HG02623 (cell line): ENCODE measurements at regions not wholly inside any gene's neighbourhood (a gene's known extent, or its start where the extent isn't known, plus 50 kb on each side); places are given as distances from the start of the nearest gene placed in this dataset.
"Not testable (repeated sequence)": the region's sequence is repeated elsewhere in the genome, so short reads cannot be mapped to it uniquely, and the experiment has no call there.

ENCODE experiments used
- ATAC-seq: cut with Tn5 transposase; IDR thresholded peaks from one replicate; pipeline ENCODE4 v1.9.1; 2021; ENCODE audit warnings: moderate library complexity; ENCODE audit not compliant: unreplicated experiment

GRCh38 chr11:27244900-27245299, 118.1 kb downstream of the CCDC34 start:
- no peak for ATAC-seq

- no peak for ATAC-seq
Observed at GRCh38 chr11:27242591-27242990, 120.4 kb downstream of the CCDC34 start.

- ATAC-seq: no peak
Observed at GRCh38 chr11:27241311-27242122, 121.5 kb downstream of the CCDC34 start.

GRCh38 chr11:27239305-27239942, 123.6 kb downstream of the CCDC34 start:
- no peak for ATAC-seq

GRCh38 chr11:27238811-27239210, 124.2 kb downstream of the CCDC34 start:
- no peak for ATAC-seq

- no peak for ATAC-seq
Observed at GRCh38 chr11:27237643-27238042, 125.4 kb downstream of the CCDC34 start.

- ATAC-seq: no peak
Observed at GRCh38 chr11:27234961-27235360, 128.1 kb downstream of the CCDC34 start.

GRCh38 chr11:27234043-27234668, 128.9 kb downstream of the CCDC34 start:
- ATAC-seq: peak; percentile 94

GRCh38 chr11:27233654-27234042, 129.4 kb downstream of the CCDC34 start:
- ATAC-seq: peak; percentile 9

GRCh38 chr11:27231530-27231929, 131.5 kb downstream of the CCDC34 start:
- ATAC-seq: no peak

- no peak for ATAC-seq
Observed at GRCh38 chr11:27230192-27230572, 132.8 kb downstream of the CCDC34 start.

GRCh38 chr11:27229511-27230191, 133.4 kb downstream of the CCDC34 start:
- ATAC-seq: no peak

GRCh38 chr11:27228906-27229290, 134.1 kb downstream of the CCDC34 start:
- ATAC-seq: no peak

GRCh38 chr11:27228232-27228905, 134.6 kb downstream of the CCDC34 start:
- ATAC-seq: no peak

GRCh38 chr11:27227736-27228135, 135.3 kb downstream of the CCDC34 start:
- ATAC-seq: no peak

GRCh38 chr11:27219487-27220039, 143.5 kb downstream of the CCDC34 start:
- ATAC-seq: not testable (repeated sequence)

GRCh38 chr11:27218421-27219038, 144.5 kb downstream of the CCDC34 start:
- ATAC-seq: no peak

- no peak for ATAC-seq
Observed at GRCh38 chr11:27217948-27218420, 145.0 kb downstream of the CCDC34 start.

- no peak for ATAC-seq
Observed at GRCh38 chr11:27217496-27217895, 145.5 kb downstream of the CCDC34 start.
